GM23248 (cell line): ENCODE measurements at regions not wholly inside any gene's neighbourhood (a gene's known extent, or its start where the extent isn't known, plus 50 kb on each side); places are given as distances from the start of the nearest gene placed in this dataset.

Experiments
- DNase-seq: peaks from one replicate; pipeline ENCODE4 v3.0.0-alpha.2; 2015
- H2AFZ ChIP-seq: fragments of 200-600 bp; sonication (generic); 2 replicates; pipeline ENCODE4 v1.6.1; 2016; ENCODE audit warnings: antibody characterized with exemption
- H3F3A ChIP-seq: fragments of 200-600 bp; sonication (generic); 2 replicates; pipeline ENCODE4 v1.6.1; 2016; ENCODE audit warnings: mild to moderate bottlenecking, antibody characterized with exemption, mixed run types; ENCODE audit not compliant: insufficient read depth
- H3K27ac ChIP-seq: fragments of 200-600 bp; sonication (generic); 2 replicates; pipeline ENCODE4 v1.5.1; 2016; ENCODE audit warnings: mild to moderate bottlenecking
- H3K27me3 ChIP-seq: fragments of 200-600 bp; sonication (generic); replicated peaks from 2 replicates; pipeline ENCODE4 v1.6.1; 2016; ENCODE audit warnings: mild to moderate bottlenecking; ENCODE audit not compliant: insufficient read depth
- H3K36me3 ChIP-seq: fragments of 200-600 bp; sonication (generic); 2 replicates; pipeline ENCODE4 v1.6.1; 2016; ENCODE audit warnings: low read depth, mild to moderate bottlenecking
- H3K4me1 ChIP-seq: fragments of 200-600 bp; sonication (generic); 2 replicates; pipeline ENCODE4 v1.6.1; 2016; ENCODE audit warnings: mild to moderate bottlenecking; ENCODE audit not compliant: insufficient read depth
- H3K4me2 ChIP-seq: fragments of 200-600 bp; sonication (generic); one replicate; pipeline ENCODE4 v1.6.1; 2016; ENCODE audit warnings: mild to moderate bottlenecking; ENCODE audit not compliant: unreplicated experiment
- H3K4me3 ChIP-seq: fragments of 200-600 bp; sonication (generic); 2 replicates; pipeline ENCODE4 v1.5.1; 2016; ENCODE audit warnings: mild to moderate bottlenecking
- H3K79me2 ChIP-seq: fragments of 200-600 bp; sonication (generic); 2 replicates; pipeline ENCODE4 v1.6.1; 2016; ENCODE audit warnings: mild to moderate bottlenecking; ENCODE audit not compliant: insufficient read depth
- H3K9ac ChIP-seq: fragments of 200-600 bp; sonication (generic); 2 replicates; pipeline ENCODE4 v1.6.1; 2016; ENCODE audit warnings: mild to moderate bottlenecking
- H3K9me2 ChIP-seq: fragments of 200-600 bp; sonication (generic); 2 replicates; pipeline ENCODE4 v1.6.1; 2016; ENCODE audit warnings: mixed run types, mild to moderate bottlenecking, moderate library complexity; ENCODE audit not compliant: insufficient read depth
- H3K9me3 ChIP-seq: fragments of 200-600 bp; sonication (generic); one replicate; pipeline ENCODE4 v1.6.1; 2017; ENCODE audit warnings: low read depth
- H4K20me1 ChIP-seq: fragments of 200-600 bp; sonication (generic); 2 replicates; pipeline ENCODE4 v1.6.0; 2016; ENCODE audit not compliant: insufficient read depth
- EZH2 ChIP-seq: fragments of 200-600 bp; sonication (generic); IDR thresholded peaks from 2 replicates; pipeline ENCODE4 v1.6.1; 2018; ENCODE audit warnings: antibody characterized with exemption, mild to moderate bottlenecking; ENCODE audit not compliant: insufficient read depth, poor library complexity, severe bottlenecking
- EZH2phosphoT487 ChIP-seq: fragments of 200-600 bp; sonication (generic); IDR thresholded peaks from 2 replicates; pipeline ENCODE4 v1.6.1; 2018; ENCODE audit warnings: antibody characterized with exemption, moderate library complexity, mild to moderate bottlenecking, low read depth; ENCODE audit not compliant: insufficient read depth
- WGBS, 2 experiments: methylation state at CpG; one replicate each; pipeline ENCODE4 v1.1.6; 2015 to 2017; ENCODE audit warnings: low lambda C conversion rate in 2 of 2, low coverage in 1 of 2; ENCODE audit errors: missing lambda C conversion rate in 2 of 2; 5-methylcytosine and 5-hydroxymethylcytosine counted together
- in situ Hi-C: fragments of 300-500 bp; cut with MboI; formaldehyde crosslinking; loops from 2 replicates; pipeline ENCODE4 v1.15.0; 2020

DNA sequence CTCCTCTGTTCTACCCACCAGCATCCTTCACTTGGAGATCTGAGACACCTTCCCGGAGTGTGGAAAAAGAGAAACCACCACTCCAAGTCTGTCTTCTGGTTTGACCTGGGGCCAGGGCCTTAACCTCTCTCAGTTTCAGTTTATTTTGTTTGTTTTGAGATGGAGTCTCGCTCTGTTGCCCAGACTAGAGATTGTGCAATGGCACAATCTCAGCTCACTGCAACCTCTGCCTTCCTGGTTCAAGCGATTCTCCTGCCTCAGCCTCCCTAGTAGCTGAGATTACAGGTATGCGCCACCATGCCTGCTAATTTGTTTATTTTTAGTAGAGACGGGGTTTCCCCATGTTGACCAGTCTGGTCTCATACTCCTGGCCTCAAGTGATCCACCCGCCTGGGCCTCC, 271.1 kb upstream of the TNRC6C start:
- Histone ChIP-seq H3K36me3 (no peaks in the 10 kb centered on the region), H3K4me2 (no peak overlapping the region), H4K20me1 (no peaks in the 10 kb centered on the region), H3F3A (no peaks in the 10 kb centered on the region), H3K4me3 (no peak overlapping the region), H3K9me2 (no peaks in the 10 kb centered on the region), H3K9me3 (no peaks in the 10 kb centered on the region), H3K9ac (no peak overlapping the region), H2AFZ (no peak overlapping the region), H3K4me1 (peaks cover 8% of the 10 kb centered on the region), H3K27me3 (peaks cover 8% of the 10 kb centered on the region), H3K27ac (no peak overlapping the region), H3K79me2 (no peaks in the 10 kb centered on the region)
- 63 to 71% methylated on average over 6 of the region's 6 CpGs for WGBS, 2 experiments
- in situ Hi-C loops, result no loop called here
- DNase-seq, result no peak
- TF ChIP-seq EZH2 (no peak), EZH2phosphoT487 (no peak)

DNA sequence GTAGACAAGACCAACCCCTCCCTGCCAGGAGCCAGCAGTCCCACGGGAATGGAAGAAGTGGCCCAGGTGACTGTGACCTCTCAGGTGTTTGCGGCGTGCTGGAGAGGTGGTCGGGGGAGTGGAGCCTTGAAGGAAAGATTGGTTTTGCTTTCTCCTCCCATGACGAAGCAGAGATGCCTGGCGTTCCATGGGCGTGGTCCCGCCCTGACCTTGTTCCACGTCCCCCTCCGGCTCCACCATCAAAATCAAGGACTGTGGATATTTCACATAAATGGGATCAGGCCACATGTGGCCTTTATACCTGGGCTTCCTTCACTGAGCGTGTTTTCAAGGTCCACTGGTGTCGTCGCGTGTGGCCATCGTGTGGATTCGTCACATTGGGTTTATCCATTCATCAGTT, 270.6 kb upstream of the TNRC6C start:
- WGBS, 2 experiments, result 79 to 82% methylated on average over 16 of the region's 16 CpGs
- no peak overlapping the region for H2AFZ ChIP-seq
- no peak for DNase-seq
- H3F3A ChIP-seq, result no peaks in the 10 kb centered on the region
- peaks cover 8% of the 10 kb centered on the region for H3K27me3 ChIP-seq
- no peak overlapping the region for H3K4me2 ChIP-seq
- no peak overlapping the region for H3K9ac ChIP-seq
- H3K9me2 ChIP-seq, result no peaks in the 10 kb centered on the region
- TF ChIP-seq EZH2phosphoT487 (no peak), EZH2 (no peak)
- in situ Hi-C loops, result no loop called here
- no peaks in the 10 kb centered on the region for H3K9me3 ChIP-seq
- no peaks in the 10 kb centered on the region for H3K79me2 ChIP-seq
- H4K20me1 ChIP-seq, result no peaks in the 10 kb centered on the region
- no peak overlapping the region for H3K27ac ChIP-seq
- no peaks in the 10 kb centered on the region for H3K36me3 ChIP-seq
- peaks cover 8% of the 10 kb centered on the region for H3K4me1 ChIP-seq
- no peak overlapping the region for H3K4me3 ChIP-seq

GRCh38 chr17:77688369-77688768, 270.1 kb upstream of the TNRC6C start:
- H3K4me3 ChIP-seq, result no peak overlapping the region
- H3K9me3 ChIP-seq, result no peaks in the 10 kb centered on the region
- H4K20me1 ChIP-seq, result no peaks in the 10 kb centered on the region
- no peak overlapping the region for H3K9ac ChIP-seq
- no peaks in the 10 kb centered on the region for H3K36me3 ChIP-seq
- no peaks in the 10 kb centered on the region for H3K9me2 ChIP-seq
- H2AFZ ChIP-seq, result no peak overlapping the region
- 50 to 51% methylated on average over 2 to 4 of the region's 4 CpGs for WGBS, 2 experiments
- TF ChIP-seq EZH2 (no peak), EZH2phosphoT487 (no peak)
- H3K4me1 ChIP-seq, result peaks cover 8% of the 10 kb centered on the region
- in situ Hi-C loops, result no loop called here
- no peaks in the 10 kb centered on the region for H3F3A ChIP-seq
- H3K27me3 ChIP-seq, result peaks cover 8% of the 10 kb centered on the region
- no peak for DNase-seq
- no peak overlapping the region for H3K27ac ChIP-seq
- no peaks in the 10 kb centered on the region for H3K79me2 ChIP-seq
- H3K4me2 ChIP-seq, result no peak overlapping the region

GRCh38 chr17:77690271-77691161, 268.0 kb upstream of the TNRC6C start:
- peak overlapping the region; percentile 63 for H2AFZ ChIP-seq
- no peak overlapping the region for H3K27ac ChIP-seq
- peak; percentile 32 for DNase-seq
- TF ChIP-seq EZH2phosphoT487 (no peak), EZH2 (no peak)
- in situ Hi-C loops, result no loop called here
- no peaks in the 10 kb centered on the region for H3K79me2 ChIP-seq
- H3K9me2 ChIP-seq, result no peaks in the 10 kb centered on the region
- no peaks in the 10 kb centered on the region for H3K9me3 ChIP-seq
- no peaks in the 10 kb centered on the region for H3K36me3 ChIP-seq
- WGBS, 2 experiments, result 8 to 10% methylated on average over 24 of the region's 24 CpGs
- peak overlapping the region; percentile 48 for H3K4me3 ChIP-seq
- peak overlapping the region; percentile 77 for H3K4me2 ChIP-seq
- no peak overlapping the region for H3K9ac ChIP-seq
- peaks cover 19% of the 10 kb centered on the region for H3K27me3 ChIP-seq
- H3F3A ChIP-seq, result no peaks in the 10 kb centered on the region
- no peaks in the 10 kb centered on the region for H4K20me1 ChIP-seq
- peaks cover 8% of the 10 kb centered on the region for H3K4me1 ChIP-seq
